ENCODE measurements at regions not wholly inside any gene's neighbourhood (a gene's known extent, or its start where the extent isn't known, plus 50 kb on each side); places are given as distances from the start of the nearest gene placed in this dataset.

GRCh38 chr9:14480526-14480925, 166.6 kb upstream of the NFIB start:
- no peak overlapping the region for H3K27ac ChIP-seq (ENCODE audit: extremely low read depth, low read depth, low read length)
- intact Hi-C loops (cut with micrococcal nuclease) = no loop called here
- in situ Hi-C loops (cut with MboI) = no loop called here
- FAIRE-seq (no peak), ATAC-seq (no peak), DNase-seq (ENCODE audit: extremely low read depth in 1 of 4, low spot score in 3 of 4) (no peak)
- WGBS (ENCODE audit: insufficient coverage, low coverage, missing lambda C conversion rate) = 52% methylated on average over 3 of the region's 3 CpGs
- no peak overlapping the region for H3K9ac ChIP-seq (ENCODE audit: insufficient read depth in 1 of 2, low read depth in 2 of 2, low read length in 2 of 2)
- no TSS peak for BruUV-seq (replicated peaks)
- H3K4me1 ChIP-seq (replicated peaks in 1 of 2; ENCODE audit: control insufficient read depth in 2 of 2, insufficient read depth in 2 of 2, low read length in 2 of 2) = peaks cover 0 to 7% of the 10 kb centered on the region in 2 experiments; a peak in 3 of 5 replicates
- no peak overlapping the region for H2AFZ ChIP-seq (ENCODE audit: low read depth, low read length)
- H3K9me3 ChIP-seq (replicated peaks; ENCODE audit: control insufficient read depth, insufficient read depth, low read depth, low read length) = no peaks in the 10 kb centered on the region
- H3K79me2 ChIP-seq (ENCODE audit: control insufficient read depth, insufficient read depth, low read length) = no peaks in the 10 kb centered on the region
- H3K9me1 ChIP-seq (ENCODE audit: control insufficient read depth, insufficient read depth, low read length) = no peaks in the 10 kb centered on the region
- H3K4me3 ChIP-seq = no peak overlapping the region
- CTCF ChIA-PET (ENCODE audit: low intra/inter-chr PET ratio) = no interaction called here
- H3K4me2 ChIP-seq (ENCODE audit: insufficient read depth, low read length) = no peak overlapping the region
- H3K27me3 ChIP-seq (ENCODE audit: control insufficient read depth in 2 of 2, insufficient read depth in 2 of 2, low read length in 2 of 2) = no peaks in the 10 kb centered on the region
- H3K36me3 ChIP-seq (ENCODE audit: control insufficient read depth, insufficient read depth, low read length) = no peaks in the 10 kb centered on the region
- POLR2A ChIA-PET = no interaction called here
- H4K20me1 ChIP-seq (replicated peaks; ENCODE audit: control insufficient read depth, insufficient read depth, low read length) = no peaks in the 10 kb centered on the region
- TF ChIP-seq CREM (IDR thresholded peaks at IDR 0.05; ENCODE audit: low read depth) (no peak), ZNF124 (CRISPR knock-in tag; IDR thresholded peaks at IDR 0.05) (no peak), SMARCA5 (IDR thresholded peaks at IDR 0.05) (no peak), SLC30A9 (CRISPR knock-in tag; IDR thresholded peaks at IDR 0.05) (no peak), ZNF232 (CRISPR knock-in tag; IDR thresholded peaks at IDR 0.05) (no peak), SREBF1 (IDR thresholded peaks at IDR 0.05; ENCODE audit: borderline replicate concordance, low read depth, low read length) (no peak), ZNF639 (CRISPR knock-in tag; conservative IDR thresholded peaks at IDR 0.05 in 1 of 2, IDR thresholded peaks at IDR 0.05 in 1 of 2) (no peak), NFRKB (IDR thresholded peaks at IDR 0.05; ENCODE audit: low read depth) (no peak), ZNF586 (CRISPR knock-in tag; conservative IDR thresholded peaks at IDR 0.05) (no peak), POU5F1 (IDR thresholded peaks at IDR 0.05; ENCODE audit: borderline replicate concordance, low read depth, low read length, partially characterized antibody) (no peak), ZNF282 (CRISPR knock-in tag; IDR thresholded peaks at IDR 0.05) (no peak)
- TF ChIP-seq, protein P1, sequence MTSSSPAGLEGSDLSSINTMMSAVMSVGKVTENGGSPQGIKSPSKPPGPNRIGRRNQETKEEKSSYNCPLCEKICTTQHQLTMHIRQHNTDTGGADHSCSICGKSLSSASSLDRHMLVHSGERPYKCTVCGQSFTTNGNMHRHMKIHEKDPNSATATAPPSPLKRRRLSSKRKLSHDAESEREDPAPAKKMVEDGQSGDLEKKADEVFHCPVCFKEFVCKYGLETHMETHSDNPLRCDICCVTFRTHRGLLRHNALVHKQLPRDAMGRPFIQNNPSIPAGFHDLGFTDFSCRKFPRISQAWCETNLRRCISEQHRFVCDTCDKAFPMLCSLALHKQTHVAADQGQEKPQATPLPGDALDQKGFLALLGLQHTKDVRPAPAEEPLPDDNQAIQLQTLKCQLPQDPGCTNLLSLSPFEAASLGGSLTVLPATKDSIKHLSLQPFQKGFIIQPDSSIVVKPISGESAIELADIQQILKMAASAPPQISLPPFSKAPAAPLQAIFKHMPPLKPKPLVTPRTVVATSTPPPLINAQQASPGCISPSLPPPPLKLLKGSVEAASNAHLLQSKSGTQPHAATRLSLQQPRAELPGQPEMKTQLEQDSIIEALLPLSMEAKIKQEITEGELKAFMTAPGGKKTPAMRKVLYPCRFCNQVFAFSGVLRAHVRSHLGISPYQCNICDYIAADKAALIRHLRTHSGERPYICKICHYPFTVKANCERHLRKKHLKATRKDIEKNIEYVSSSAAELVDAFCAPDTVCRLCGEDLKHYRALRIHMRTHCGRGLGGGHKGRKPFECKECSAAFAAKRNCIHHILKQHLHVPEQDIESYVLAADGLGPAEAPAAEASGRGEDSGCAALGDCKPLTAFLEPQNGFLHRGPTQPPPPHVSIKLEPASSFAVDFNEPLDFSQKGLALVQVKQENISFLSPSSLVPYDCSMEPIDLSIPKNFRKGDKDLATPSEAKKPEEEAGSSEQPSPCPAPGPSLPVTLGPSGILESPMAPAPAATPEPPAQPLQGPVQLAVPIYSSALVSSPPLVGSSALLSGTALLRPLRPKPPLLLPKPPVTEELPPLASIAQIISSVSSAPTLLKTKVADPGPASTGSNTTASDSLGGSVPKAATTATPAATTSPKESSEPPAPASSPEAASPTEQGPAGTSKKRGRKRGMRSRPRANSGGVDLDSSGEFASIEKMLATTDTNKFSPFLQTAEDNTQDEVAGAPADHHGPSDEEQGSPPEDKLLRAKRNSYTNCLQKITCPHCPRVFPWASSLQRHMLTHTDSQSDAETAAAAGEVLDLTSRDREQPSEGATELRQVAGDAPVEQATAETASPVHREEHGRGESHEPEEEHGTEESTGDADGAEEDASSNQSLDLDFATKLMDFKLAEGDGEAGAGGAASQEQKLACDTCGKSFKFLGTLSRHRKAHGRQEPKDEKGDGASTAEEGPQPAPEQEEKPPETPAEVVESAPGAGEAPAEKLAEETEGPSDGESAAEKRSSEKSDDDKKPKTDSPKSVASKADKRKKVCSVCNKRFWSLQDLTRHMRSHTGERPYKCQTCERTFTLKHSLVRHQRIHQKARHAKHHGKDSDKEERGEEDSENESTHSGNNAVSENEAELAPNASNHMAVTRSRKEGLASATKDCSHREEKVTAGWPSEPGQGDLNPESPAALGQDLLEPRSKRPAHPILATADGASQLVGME (CRISPR knock-in tag; IDR thresholded peaks at IDR 0.05) = no peak

Measured in K562 (cell line).